ENCODE measurements at regions not wholly inside any gene's neighbourhood (a gene's known extent, or its start where the extent isn't known, plus 50 kb on each side); places are given as distances from the start of the nearest gene placed in this dataset.
"Not testable (repeated sequence)": the region's sequence is repeated elsewhere in the genome, so short reads cannot be mapped to it uniquely, and the experiment has no call there.

GRCh38 chr6:86030875-86031274 lies 388.2 kb upstream of the SYNCRIP start:
- DNase-seq: no peak

- no peak for DNase-seq
Measured at GRCh38 chr6:86028776-86029175, 386.1 kb upstream of the SYNCRIP start.

- not testable (repeated sequence) for DNase-seq
Measured at GRCh38 chr6:86026890-86027289, 384.2 kb upstream of the SYNCRIP start.

GRCh38 chr6:86017236-86017635 lies 374.6 kb upstream of the SYNCRIP start:
- DNase-seq: no peak

- no peak for DNase-seq
Measured at GRCh38 chr6:86016567-86016966, 373.9 kb upstream of the SYNCRIP start.

GRCh38 chr6:86016077-86016476 lies 373.4 kb upstream of the SYNCRIP start:
- DNase-seq: no peak

- DNase-seq: not testable (repeated sequence)
Measured at GRCh38 chr6:86012991-86013390, 370.3 kb upstream of the SYNCRIP start.

GRCh38 chr6:86010915-86011786 lies 368.5 kb upstream of the SYNCRIP start:
- no peak for DNase-seq

GRCh38 chr6:85997206-85997605 lies 354.5 kb upstream of the SYNCRIP start:
- no peak for DNase-seq

- DNase-seq: no peak
Measured at GRCh38 chr6:85996034-85996375, 353.3 kb upstream of the SYNCRIP start.

GRCh38 chr6:85995339-85996033 lies 352.8 kb upstream of the SYNCRIP start:
- DNase-seq: no peak

- DNase-seq: no peak
Measured at GRCh38 chr6:85986681-85987080, 344.0 kb upstream of the SYNCRIP start.

GRCh38 chr6:85983032-85983659 lies 340.5 kb upstream of the SYNCRIP start:
- DNase-seq: no peak

- no peak for DNase-seq
Measured at GRCh38 chr6:85977661-85978060, 335.0 kb upstream of the SYNCRIP start.

GRCh38 chr6:85975957-85976356 lies 333.3 kb upstream of the SYNCRIP start:
- DNase-seq: no peak

GRCh38 chr6:85971238-85971637 lies 328.6 kb upstream of the SYNCRIP start:
- DNase-seq: no peak

- no peak for DNase-seq
Measured at GRCh38 chr6:85966828-85967227, 324.1 kb upstream of the SYNCRIP start.

- no peak for DNase-seq
Measured at GRCh38 chr6:85961746-85962145, 319.1 kb upstream of the SYNCRIP start.

- no peak for DNase-seq
Measured at GRCh38 chr6:85961125-85961524, 318.4 kb upstream of the SYNCRIP start.

GRCh38 chr6:85948481-85948880 lies 305.8 kb upstream of the SYNCRIP start:
- no peak for DNase-seq

GRCh38 chr6:85945459-85946185 lies 302.9 kb upstream of the SYNCRIP start:
- no peak for DNase-seq

- no peak for DNase-seq
Measured at GRCh38 chr6:85944776-85945175, 302.1 kb upstream of the SYNCRIP start.

- no peak for DNase-seq
Measured at GRCh38 chr6:85942844-85943243, 300.2 kb upstream of the SYNCRIP start.

All from NCI-H1417 treated with DMSO at 0.1 percent for 48 hours (cell line).